Sigmoid colon (tissue), 6 donors: ENCODE measurements at regions not wholly inside any gene's neighbourhood (a gene's known extent, or its start where the extent isn't known, plus 50 kb on each side); places are given as distances from the start of the nearest gene placed in this dataset.

Experiments
- DNase-seq: peaks from one replicate; pipeline ENCODE4 v3.0.0-alpha.2; 2019
- H3K27ac ChIP-seq, 4 donors: fragments of 200-600 bp; sonication (generic); one replicate each; pipeline ENCODE4 v1.5.1; 2016 to 2019; ENCODE audit warnings: mild to moderate bottlenecking in 1 of 4
- H3K27me3 ChIP-seq, 3 donors: fragments of 200-600 bp; sonication (generic); one replicate each; pipeline ENCODE4 v1.5.1; 2019; ENCODE audit warnings: mild to moderate bottlenecking in 1 of 3
- H3K36me3 ChIP-seq, 4 donors: fragments of 200-600 bp; sonication (generic); one replicate each; pipeline ENCODE4 v1.5.1; 2016 to 2019
- H3K4me1 ChIP-seq, 4 donors: fragments of 200-600 bp; sonication (generic); one replicate each; pipeline ENCODE4 v1.5.1; 2017 to 2019
- H3K4me3 ChIP-seq, 4 donors: fragments of 200-600 bp; sonication (generic); one replicate each; pipeline ENCODE4 v1.5.1; 2017 to 2019; ENCODE audit warnings: mild to moderate bottlenecking in 2 of 4, moderate library complexity in 1 of 4
- H3K9me3 ChIP-seq, 4 donors: fragments of 200-600 bp in 3 of 4; sonication (generic) in 3 of 4; one replicate each; pipeline versions ENCODE4 v1.5.1 to v1.6.1; 2013 to 2019
- EP300 ChIP-seq, 4 donors: sonication (generic); formaldehyde crosslinking; IDR thresholded peaks; one replicate each; pipeline ENCODE4 v1.6.1; 2017; ENCODE audit warnings: antibody characterized with exemption in 4 of 4
- POLR2A ChIP-seq, 2 donors: fragments of 450-650 bp; IDR thresholded peaks; one replicate each; pipeline ENCODE4 v1.6.1; 2016; ENCODE audit warnings: antibody characterized with exemption in 2 of 2, mild to moderate bottlenecking in 2 of 2, moderate library complexity in 2 of 2
- POLR2AphosphoS5 ChIP-seq, 4 donors: sonication (generic); formaldehyde crosslinking; IDR thresholded peaks; one replicate each; pipeline ENCODE4 v1.6.1; 2017; ENCODE audit warnings: antibody characterized with exemption in 4 of 4
- WGBS, 2 donors: extraction: QIAGEN DNeasy Blood & Tissue Kit; methylation state at CpG; one replicate each; pipeline ENCODE4 v1.1.7; 2013; 5-methylcytosine and 5-hydroxymethylcytosine counted together
- intact Hi-C: fragments of 100-400 bp; cut with DNase I; formaldehyde crosslinking; loops from one replicate; pipeline ENCODE4 v1.15.1; 2023
- TF ChIP-seq, protein P1 (sequence below), 4 experiments: fragments of 450-650 bp in 3 of 4; fragments of 200-600 bp in 1 of 4; IDR thresholded peaks; one replicate each; pipeline ENCODE4 v1.5.1; 2016 to 2019; ENCODE audit warnings: antibody characterized with exemption in 4 of 4, mild to moderate bottlenecking in 3 of 4, moderate library complexity in 2 of 4
- donor health status: healthy with polysubstance abuse.
- donor health status: healthy.

- Histone ChIP-seq H3K4me1 (no peaks in the 10 kb centered on the region), H3K27me3 (no peaks in the 10 kb centered on the region), H3K36me3 (no peaks in the 10 kb centered on the region), H3K9me3 (no peaks in the 10 kb centered on the region), H3K4me3 (no peak overlapping the region), H3K27ac (no peak overlapping the region)
- 80 to 84% methylated on average over 3 of the region's 3 CpGs for WGBS, 2 donors
- TF ChIP-seq EP300 (IDR thresholded peaks at IDR 0.05): no peak
- TF ChIP-seq, protein P1, sequence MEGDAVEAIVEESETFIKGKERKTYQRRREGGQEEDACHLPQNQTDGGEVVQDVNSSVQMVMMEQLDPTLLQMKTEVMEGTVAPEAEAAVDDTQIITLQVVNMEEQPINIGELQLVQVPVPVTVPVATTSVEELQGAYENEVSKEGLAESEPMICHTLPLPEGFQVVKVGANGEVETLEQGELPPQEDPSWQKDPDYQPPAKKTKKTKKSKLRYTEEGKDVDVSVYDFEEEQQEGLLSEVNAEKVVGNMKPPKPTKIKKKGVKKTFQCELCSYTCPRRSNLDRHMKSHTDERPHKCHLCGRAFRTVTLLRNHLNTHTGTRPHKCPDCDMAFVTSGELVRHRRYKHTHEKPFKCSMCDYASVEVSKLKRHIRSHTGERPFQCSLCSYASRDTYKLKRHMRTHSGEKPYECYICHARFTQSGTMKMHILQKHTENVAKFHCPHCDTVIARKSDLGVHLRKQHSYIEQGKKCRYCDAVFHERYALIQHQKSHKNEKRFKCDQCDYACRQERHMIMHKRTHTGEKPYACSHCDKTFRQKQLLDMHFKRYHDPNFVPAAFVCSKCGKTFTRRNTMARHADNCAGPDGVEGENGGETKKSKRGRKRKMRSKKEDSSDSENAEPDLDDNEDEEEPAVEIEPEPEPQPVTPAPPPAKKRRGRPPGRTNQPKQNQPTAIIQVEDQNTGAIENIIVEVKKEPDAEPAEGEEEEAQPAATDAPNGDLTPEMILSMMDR (IDR thresholded peaks at IDR 0.05): no peak
- no peak for TF ChIP-seq POLR2AphosphoS5 (IDR thresholded peaks at IDR 0.05)
- no peak for TF ChIP-seq POLR2A (IDR thresholded peaks at IDR 0.05)
- intact Hi-C loops: no loop called here
- no peak for DNase-seq
These were observed 366.9 kb upstream of the IRAK1BP1 start for GRCh38 chr6:78500299-78501089.

GRCh38 chr6:78502386-78502887 lies 364.9 kb upstream of the IRAK1BP1 start:
- H3K9me3 ChIP-seq: no peaks in the 10 kb centered on the region
- H3K27me3 ChIP-seq: no peaks in the 10 kb centered on the region
- H3K4me1 ChIP-seq: no peaks in the 10 kb centered on the region
- intact Hi-C loops: no loop called here
- no peak overlapping the region for H3K27ac ChIP-seq
- no peak overlapping the region for H3K4me3 ChIP-seq
- TF ChIP-seq POLR2AphosphoS5 (IDR thresholded peaks at IDR 0.05): no peak
- no peak for TF ChIP-seq EP300 (IDR thresholded peaks at IDR 0.05)
- TF ChIP-seq POLR2A (IDR thresholded peaks at IDR 0.05): no peak
- TF ChIP-seq, protein P1 (IDR thresholded peaks at IDR 0.05): no peak
- no peak for DNase-seq
- WGBS, 2 donors: 78 to 84% methylated on average over 2 of the region's 2 CpGs
- H3K36me3 ChIP-seq: no peaks in the 10 kb centered on the region

GRCh38 chr6:78505178-78505577 lies 362.2 kb upstream of the IRAK1BP1 start:
- no peak for DNase-seq
- TF ChIP-seq, protein P1 (IDR thresholded peaks at IDR 0.05): no peak
- TF ChIP-seq POLR2A (IDR thresholded peaks at IDR 0.05) (no peak), EP300 (IDR thresholded peaks at IDR 0.05) (no peak)
- Histone ChIP-seq H3K27ac (no peak overlapping the region), H3K4me3 (no peak overlapping the region), H3K4me1 (no peaks in the 10 kb centered on the region), H3K27me3 (no peaks in the 10 kb centered on the region), H3K9me3 (peaks cover 0 to 6% (median 0%) of the 10 kb centered on the region in 4 donors), H3K36me3 (no peaks in the 10 kb centered on the region)
- intact Hi-C loops: no loop called here
- 74 to 83% methylated on average over 4 of the region's 4 CpGs for WGBS, 2 donors

DNA sequence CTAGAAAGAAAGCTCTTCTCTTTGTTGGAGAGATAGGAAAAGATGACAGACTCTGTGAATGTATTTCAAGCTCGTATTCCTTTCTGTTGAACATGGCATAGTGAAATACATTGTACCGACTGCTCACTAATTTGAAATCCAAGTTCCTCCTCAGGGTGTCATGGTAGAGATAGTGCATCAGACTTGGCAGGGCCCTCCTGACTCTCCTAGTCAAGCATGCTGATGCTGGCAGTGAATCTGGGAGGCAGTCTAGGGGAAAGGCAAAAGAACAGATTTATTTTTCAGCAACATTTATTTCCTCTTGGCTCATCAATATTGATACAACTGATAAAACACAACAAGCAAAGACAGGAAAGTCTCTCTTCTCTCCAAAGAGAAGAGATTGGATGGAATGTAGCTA lies 356.3 kb upstream of the IRAK1BP1 start:
- Histone ChIP-seq H3K27ac (no peak overlapping the region), H3K9me3 (peaks cover 0 to 6% (median 0%) of the 10 kb centered on the region in 4 donors), H3K4me3 (no peak overlapping the region), H3K36me3 (no peaks in the 10 kb centered on the region), H3K4me1 (no peaks in the 10 kb centered on the region), H3K27me3 (no peaks in the 10 kb centered on the region)
- WGBS, 2 donors: 90 to 92% methylated on average over 2 of the region's 2 CpGs
- intact Hi-C loops: no loop called here
- TF ChIP-seq POLR2A (IDR thresholded peaks at IDR 0.05) (no peak), EP300 (IDR thresholded peaks at IDR 0.05) (no peak), POLR2AphosphoS5 (IDR thresholded peaks at IDR 0.05) (no peak)
- TF ChIP-seq, protein P1 (IDR thresholded peaks at IDR 0.05): no peak
- DNase-seq: no peak
